Glutamatergic neuron (in vitro differentiated cells): ENCODE measurements at regions not wholly inside any gene's neighbourhood (a gene's known extent, or its start where the extent isn't known, plus 50 kb on each side); places are given as distances from the start of the nearest gene placed in this dataset.
A peak's percentile ranks its signal among the peaks of the same experiment; 100 is the strongest.

Source experiments
- DNase-seq: peaks from one replicate; pipeline ENCODE4 v3.0.0; 2022
- H3K27ac Mint-ChIP-seq: one replicate; pipeline ENCODE4 v1.8.0; 2020; ENCODE audit warnings: mild to moderate bottlenecking, mixed read lengths, inconsistent platforms; ENCODE audit not compliant: unreplicated experiment
- H3K27me3 Mint-ChIP-seq: one replicate; pipeline ENCODE4 v1.8.0; 2020; ENCODE audit warnings: mild to moderate bottlenecking, moderate library complexity, mixed read lengths, inconsistent platforms; ENCODE audit not compliant: unreplicated experiment
- H3K36me3 Mint-ChIP-seq: one replicate; pipeline ENCODE4 v1.8.0; 2020; ENCODE audit warnings: mild to moderate bottlenecking, mixed read lengths, inconsistent platforms; ENCODE audit not compliant: unreplicated experiment
- H3K4me1 Mint-ChIP-seq: one replicate; pipeline ENCODE4 v1.8.0; 2020; ENCODE audit warnings: mild to moderate bottlenecking, low read depth, mixed read lengths, inconsistent platforms; ENCODE audit not compliant: unreplicated experiment
- H3K4me3 Mint-ChIP-seq: one replicate; pipeline ENCODE4 v1.8.0; 2020; ENCODE audit warnings: mild to moderate bottlenecking, mixed read lengths, inconsistent platforms; ENCODE audit not compliant: unreplicated experiment
- H3K9me3 Mint-ChIP-seq: one replicate; pipeline ENCODE4 v1.8.0; 2020; ENCODE audit warnings: mild to moderate bottlenecking, moderate library complexity, mixed read lengths, inconsistent platforms; ENCODE audit not compliant: unreplicated experiment
- TF ChIP-seq, protein P1 (sequence below): fragments of 200-600 bp; sonication (generic); IDR thresholded peaks from one replicate; pipeline ENCODE4 v1.5.0; 2021; ENCODE audit not compliant: partially characterized antibody, unreplicated experiment

DNA sequence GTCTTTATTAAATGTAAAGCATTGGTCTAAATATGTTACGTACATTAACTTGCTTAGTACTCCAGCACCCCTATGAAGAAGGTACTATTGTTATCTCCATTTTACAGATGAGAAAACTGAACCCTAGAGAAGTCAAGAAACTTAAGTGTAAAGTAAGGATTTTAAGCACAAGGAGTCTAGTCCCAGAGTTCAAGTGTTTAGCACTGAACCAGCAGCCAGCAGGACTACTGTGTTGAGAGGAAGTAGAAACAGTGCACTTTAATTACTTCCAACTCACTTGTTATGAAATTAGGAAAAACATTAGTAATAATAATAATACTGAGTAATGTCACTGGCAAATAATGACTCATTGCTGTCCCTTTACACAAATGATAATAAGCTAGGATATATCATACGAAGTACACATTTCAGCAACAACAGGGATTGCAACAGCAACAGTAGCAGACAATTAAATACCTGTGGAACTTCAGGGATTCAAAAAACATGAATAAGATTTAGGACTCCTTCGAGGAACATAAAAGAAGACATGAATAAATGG, 548.1 kb upstream of the HS3ST1 start:
- Mint-ChIP-seq H3K27me3 (no peaks in the 10 kb centered on the region), H3K36me3 (no peaks in the 10 kb centered on the region), H3K9me3 (no peaks in the 10 kb centered on the region), H3K4me3 (no peak overlapping the region), H3K27ac (no peak overlapping the region), H3K4me1 (no peaks in the 10 kb centered on the region)
- DNase-seq = no peak
- TF ChIP-seq, protein P1, sequence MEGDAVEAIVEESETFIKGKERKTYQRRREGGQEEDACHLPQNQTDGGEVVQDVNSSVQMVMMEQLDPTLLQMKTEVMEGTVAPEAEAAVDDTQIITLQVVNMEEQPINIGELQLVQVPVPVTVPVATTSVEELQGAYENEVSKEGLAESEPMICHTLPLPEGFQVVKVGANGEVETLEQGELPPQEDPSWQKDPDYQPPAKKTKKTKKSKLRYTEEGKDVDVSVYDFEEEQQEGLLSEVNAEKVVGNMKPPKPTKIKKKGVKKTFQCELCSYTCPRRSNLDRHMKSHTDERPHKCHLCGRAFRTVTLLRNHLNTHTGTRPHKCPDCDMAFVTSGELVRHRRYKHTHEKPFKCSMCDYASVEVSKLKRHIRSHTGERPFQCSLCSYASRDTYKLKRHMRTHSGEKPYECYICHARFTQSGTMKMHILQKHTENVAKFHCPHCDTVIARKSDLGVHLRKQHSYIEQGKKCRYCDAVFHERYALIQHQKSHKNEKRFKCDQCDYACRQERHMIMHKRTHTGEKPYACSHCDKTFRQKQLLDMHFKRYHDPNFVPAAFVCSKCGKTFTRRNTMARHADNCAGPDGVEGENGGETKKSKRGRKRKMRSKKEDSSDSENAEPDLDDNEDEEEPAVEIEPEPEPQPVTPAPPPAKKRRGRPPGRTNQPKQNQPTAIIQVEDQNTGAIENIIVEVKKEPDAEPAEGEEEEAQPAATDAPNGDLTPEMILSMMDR = no peak

DNA sequence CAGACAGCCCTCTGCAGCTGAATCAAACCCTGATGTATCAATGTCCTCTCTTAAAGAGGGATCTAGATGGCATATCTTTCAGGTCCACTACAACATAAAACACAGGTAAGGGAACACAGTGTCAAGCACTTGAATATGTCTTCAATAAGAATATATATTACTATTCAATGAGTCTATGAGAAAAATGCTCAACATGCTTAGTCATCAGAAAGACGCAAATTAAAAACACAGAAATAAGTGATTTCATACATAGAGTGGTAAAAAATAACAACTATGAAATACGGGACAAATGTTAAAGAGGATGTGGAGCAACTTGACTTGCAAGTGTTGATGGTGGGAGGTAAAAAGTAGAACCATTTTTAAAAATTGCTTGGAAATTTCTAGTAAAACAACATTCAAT, 544.6 kb upstream of the HS3ST1 start:
- Mint-ChIP-seq H3K36me3 (no peaks in the 10 kb centered on the region), H3K27me3 (no peaks in the 10 kb centered on the region), H3K9me3 (no peaks in the 10 kb centered on the region), H3K4me3 (no peak overlapping the region), H3K4me1 (no peaks in the 10 kb centered on the region), H3K27ac (no peak overlapping the region)
- no peak for DNase-seq
- TF ChIP-seq, protein P1 = no peak

DNA sequence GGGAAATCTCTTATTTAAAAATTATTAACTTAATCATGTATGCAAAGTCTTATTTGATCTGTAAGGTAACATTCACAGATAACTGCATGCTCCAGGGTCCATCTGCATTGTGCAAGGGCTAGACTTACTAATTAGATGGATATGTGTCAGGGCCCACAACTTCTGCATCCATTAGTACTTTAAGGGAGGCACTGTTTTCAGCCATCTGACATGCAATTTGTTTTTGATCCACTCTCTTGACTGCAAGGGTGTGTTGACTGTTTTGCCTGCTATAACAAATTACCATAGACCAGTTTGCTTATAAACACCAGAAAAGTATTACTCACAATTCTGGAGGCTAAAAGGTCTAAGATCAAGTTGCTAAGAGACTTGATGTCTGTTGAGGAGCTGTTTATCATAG, 542.1 kb upstream of the HS3ST1 start:
- TF ChIP-seq, protein P1 = no peak
- H3K9me3 Mint-ChIP-seq = no peaks in the 10 kb centered on the region
- H3K4me3 Mint-ChIP-seq = no peak overlapping the region
- H3K27me3 Mint-ChIP-seq = no peaks in the 10 kb centered on the region
- no peak for DNase-seq
- no peaks in the 10 kb centered on the region for H3K36me3 Mint-ChIP-seq
- no peak overlapping the region for H3K27ac Mint-ChIP-seq
- H3K4me1 Mint-ChIP-seq = no peaks in the 10 kb centered on the region

DNA sequence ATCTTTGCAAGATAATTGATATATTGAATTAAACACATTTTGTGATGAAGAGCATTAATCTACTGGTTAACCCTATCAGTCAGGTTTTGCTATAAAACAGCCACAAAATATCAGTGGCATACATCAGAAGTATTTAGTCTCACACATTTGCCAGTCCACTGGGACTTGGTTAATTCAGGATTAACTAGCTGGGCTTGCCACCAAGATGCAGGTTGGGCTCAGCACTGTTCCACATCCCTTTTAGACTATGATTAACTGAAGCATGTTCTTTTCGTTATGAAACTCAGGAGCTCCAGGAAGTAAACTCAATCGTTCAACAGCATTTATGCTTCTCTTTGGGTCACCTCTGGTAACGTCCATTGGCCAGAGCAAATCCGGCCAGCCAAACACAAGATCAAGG, 538.1 kb upstream of the HS3ST1 start:
- no peak for DNase-seq
- H3K27me3 Mint-ChIP-seq = peaks cover 5% of the 10 kb centered on the region
- no peak overlapping the region for H3K4me3 Mint-ChIP-seq
- no peaks in the 10 kb centered on the region for H3K9me3 Mint-ChIP-seq
- H3K36me3 Mint-ChIP-seq = no peaks in the 10 kb centered on the region
- no peak overlapping the region for H3K27ac Mint-ChIP-seq
- TF ChIP-seq, protein P1 = no peak
- H3K4me1 Mint-ChIP-seq = no peaks in the 10 kb centered on the region

DNA sequence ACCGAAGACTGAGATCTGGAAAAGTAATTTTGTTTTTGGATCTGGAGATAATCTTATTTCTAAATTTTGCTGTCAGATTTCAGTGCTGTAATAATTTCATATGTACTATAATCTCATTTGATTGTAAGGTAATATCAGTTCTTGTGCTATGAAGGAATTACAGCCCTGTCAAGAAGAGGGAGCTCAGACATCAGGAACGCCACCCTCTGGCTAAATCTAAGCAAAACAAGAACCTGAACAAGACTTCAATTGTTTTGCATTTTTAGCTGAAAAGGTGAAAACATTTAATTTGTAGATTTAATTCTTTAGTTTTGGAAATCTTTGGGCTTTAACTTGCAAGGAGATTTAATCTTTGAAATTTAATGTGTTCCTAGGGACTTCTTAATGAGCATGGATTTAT, 525.4 kb upstream of the HS3ST1 start:
- Mint-ChIP-seq H3K4me1 (no peaks in the 10 kb centered on the region), H3K4me3 (no peak overlapping the region), H3K27me3 (peaks cover 2% of the 10 kb centered on the region), H3K27ac (no peak overlapping the region), H3K36me3 (no peaks in the 10 kb centered on the region), H3K9me3 (no peaks in the 10 kb centered on the region)
- TF ChIP-seq, protein P1 = peak; percentile 30
- DNase-seq = no peak
